ENCODE measurements at regions not wholly inside any gene's neighbourhood (a gene's known extent, or its start where the extent isn't known, plus 50 kb on each side); places are given as distances from the start of the nearest gene placed in this dataset.

DNA sequence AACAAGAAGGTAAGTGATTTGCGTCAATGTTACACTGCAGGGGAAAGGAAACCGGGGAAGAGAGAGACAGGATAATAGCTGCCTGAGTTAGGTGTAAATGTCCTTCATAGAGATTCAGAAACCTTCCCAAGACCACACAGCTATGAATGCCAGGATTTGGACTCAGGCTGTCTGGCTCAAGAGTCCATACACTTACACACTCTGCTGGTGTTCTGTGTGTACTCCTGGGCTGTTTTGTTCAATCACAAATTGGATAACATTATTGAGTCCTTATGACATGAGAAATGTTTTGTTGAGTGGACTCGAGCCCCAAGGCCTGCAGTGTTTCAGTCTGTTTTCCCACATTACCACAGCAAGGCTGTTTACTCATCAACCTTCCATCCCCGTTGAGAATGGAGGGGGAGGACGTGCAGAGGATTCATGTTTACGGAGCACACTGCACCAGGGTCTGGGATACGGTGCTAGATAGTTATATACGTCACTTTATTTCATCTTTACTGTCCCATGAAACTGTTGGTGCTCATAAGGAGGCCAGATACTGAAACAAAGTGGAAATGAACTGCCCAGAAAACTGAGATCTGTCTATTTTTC is 450.8 kb downstream of the HAPSTR1 start:
- Histone ChIP-seq H3K36me3 (ENCODE audit: control insufficient read depth, insufficient read depth, low read length) (no peaks in the 10 kb centered on the region), H3K4me3 (ENCODE audit: low read depth, low read length) (no peak overlapping the region), H3K27ac (ENCODE audit: insufficient read depth, low read length, poor library complexity, severe bottlenecking) (no peak overlapping the region), H3K9me3 (ENCODE audit: control insufficient read depth in 2 of 2, low read length in 2 of 2) (no peaks in the 10 kb centered on the region), H3K27me3 (ENCODE audit: control insufficient read depth, insufficient read depth, low read length) (no peaks in the 10 kb centered on the region), H3K4me1 (ENCODE audit: control insufficient read depth, insufficient read depth, low read length, poor library complexity, severe bottlenecking) (no peaks in the 10 kb centered on the region)
- Mint-ChIP-seq H3K27me3 (no peaks in the 10 kb centered on the region), H3K9me3 (peaks cover 0 to 8% (median 2%) of the 10 kb centered on the region in 7 donors), H3K27ac (no peak overlapping the region), H3K4me3 (no peak overlapping the region), H3K36me3 (no peaks in the 10 kb centered on the region), H3K4me1 (no peaks in the 10 kb centered on the region)
- DNase-seq (no peak), ATAC-seq (ENCODE audit: low read depth in 2 of 2) (no peak)

DNA sequence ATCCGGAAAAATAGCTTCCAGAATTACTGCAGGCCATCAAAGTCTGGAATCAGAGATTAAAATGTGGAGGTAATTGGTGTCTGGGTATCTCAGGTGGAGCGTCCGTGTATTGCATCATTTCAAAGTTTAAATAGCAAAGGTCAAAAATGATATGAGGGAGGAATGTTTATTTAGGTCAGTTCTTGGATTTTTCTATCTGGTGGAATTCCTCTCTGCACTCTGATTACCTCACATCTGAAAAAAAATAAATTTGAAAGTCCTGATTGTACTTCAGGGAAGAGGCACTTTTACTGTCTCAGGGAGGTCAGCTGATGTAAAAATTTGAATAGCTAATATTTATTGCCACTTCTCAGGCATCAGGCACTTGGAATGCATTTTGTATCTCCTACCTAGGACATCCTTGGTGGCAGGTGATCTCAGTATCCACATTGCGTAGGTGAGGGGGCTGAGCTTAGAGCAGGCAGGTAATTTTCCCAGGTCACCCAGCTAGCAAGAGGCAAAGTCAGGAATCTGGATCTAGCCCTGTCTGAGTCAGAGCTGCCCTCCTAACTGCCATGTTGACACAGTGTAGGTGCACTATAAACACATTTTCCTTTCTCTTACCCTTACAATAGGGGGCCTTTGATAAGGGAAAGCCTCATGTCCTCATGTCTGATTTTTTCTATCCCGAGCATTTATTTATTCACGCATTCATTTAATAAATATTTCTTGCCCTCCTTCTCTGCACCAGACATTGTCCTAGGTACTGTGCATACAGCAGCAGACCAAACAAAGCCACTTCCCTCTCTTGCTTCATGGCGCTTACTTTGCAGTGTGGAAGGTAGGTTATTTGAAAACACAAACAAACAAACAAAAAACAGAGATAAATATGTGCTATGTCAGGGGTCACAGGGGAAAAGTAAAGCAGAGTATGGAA is 454.3 kb downstream of the HAPSTR1 start:
- Histone ChIP-seq H3K9me3 (ENCODE audit: control insufficient read depth in 2 of 2, low read length in 2 of 2) (no peaks in the 10 kb centered on the region), H3K27ac (ENCODE audit: insufficient read depth, low read length, poor library complexity, severe bottlenecking) (no peak overlapping the region), H3K4me1 (ENCODE audit: control insufficient read depth, insufficient read depth, low read length, poor library complexity, severe bottlenecking) (no peaks in the 10 kb centered on the region), H3K4me3 (ENCODE audit: low read depth, low read length) (no peak overlapping the region), H3K27me3 (ENCODE audit: control insufficient read depth, insufficient read depth, low read length) (no peaks in the 10 kb centered on the region), H3K36me3 (ENCODE audit: control insufficient read depth, insufficient read depth, low read length) (no peaks in the 10 kb centered on the region)
- H3K27ac Mint-ChIP-seq = no peak overlapping the region
- no peaks in the 10 kb centered on the region for H3K27me3 Mint-ChIP-seq
- DNase-seq (no peak), ATAC-seq (ENCODE audit: low read depth in 2 of 2) (no peak)
- H3K4me1 Mint-ChIP-seq = no peaks in the 10 kb centered on the region
- peaks cover 0 to 8% (median 0%) of the 10 kb centered on the region in 7 donors for H3K9me3 Mint-ChIP-seq
- no peak overlapping the region for H3K4me3 Mint-ChIP-seq
- no peaks in the 10 kb centered on the region for H3K36me3 Mint-ChIP-seq

DNA sequence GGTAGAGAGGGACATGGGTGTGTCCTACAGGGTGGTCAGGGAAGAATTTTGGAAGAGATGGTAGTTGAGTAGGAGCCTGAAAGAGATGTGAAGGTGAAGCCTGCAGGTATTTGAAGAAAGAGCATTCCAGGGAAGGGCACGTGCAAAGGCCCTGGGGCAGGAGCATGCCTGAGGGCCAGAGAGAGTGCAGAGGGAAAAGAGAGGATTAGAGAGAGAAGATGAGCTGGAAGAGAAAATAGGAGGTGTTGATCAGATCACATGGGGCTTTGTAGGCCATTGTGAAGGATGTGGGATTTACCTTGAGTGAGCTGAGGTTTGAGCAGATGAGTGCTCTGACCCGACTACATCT is 455.0 kb downstream of the HAPSTR1 start:
- Mint-ChIP-seq H3K9me3 (peaks cover 0 to 8% (median 0%) of the 10 kb centered on the region in 7 donors), H3K4me1 (no peaks in the 10 kb centered on the region), H3K36me3 (no peaks in the 10 kb centered on the region), H3K27ac (no peak overlapping the region), H3K4me3 (no peak overlapping the region), H3K27me3 (no peaks in the 10 kb centered on the region)
- ATAC-seq (ENCODE audit: low read depth in 2 of 2) = no peak
- no peak for DNase-seq
- no peaks in the 10 kb centered on the region for H3K9me3 ChIP-seq (ENCODE audit: control insufficient read depth in 2 of 2, low read length in 2 of 2)
- no peaks in the 10 kb centered on the region for H3K27me3 ChIP-seq (ENCODE audit: control insufficient read depth, insufficient read depth, low read length)
- no peaks in the 10 kb centered on the region for H3K4me1 ChIP-seq (ENCODE audit: control insufficient read depth, insufficient read depth, low read length, poor library complexity, severe bottlenecking)
- no peak overlapping the region for H3K4me3 ChIP-seq (ENCODE audit: low read depth, low read length)
- no peak overlapping the region for H3K27ac ChIP-seq (ENCODE audit: insufficient read depth, low read length, poor library complexity, severe bottlenecking)
- H3K36me3 ChIP-seq (ENCODE audit: control insufficient read depth, insufficient read depth, low read length) = no peaks in the 10 kb centered on the region

DNA sequence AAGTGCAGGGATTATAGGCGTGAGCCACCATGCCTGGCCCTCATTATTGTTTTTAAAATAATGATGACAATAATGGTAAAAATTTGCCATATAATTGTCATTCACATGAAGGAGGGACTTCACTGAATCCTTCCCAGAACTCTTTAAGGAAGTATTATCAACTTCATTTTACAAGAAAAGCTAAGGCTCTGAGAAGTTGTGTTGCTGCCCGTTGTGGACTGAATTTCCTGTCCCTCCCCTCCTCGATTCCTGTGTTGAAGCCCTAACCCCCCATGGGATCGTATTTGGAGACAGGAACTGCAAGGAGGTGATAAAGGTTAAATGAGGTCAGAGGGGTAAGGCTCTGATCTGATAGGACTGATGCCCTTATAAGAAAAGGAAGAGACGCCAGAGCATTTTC is 458.0 kb downstream of the HAPSTR1 start:
- H3K36me3 Mint-ChIP-seq = no peaks in the 10 kb centered on the region
- H3K27me3 Mint-ChIP-seq = no peaks in the 10 kb centered on the region
- no peaks in the 10 kb centered on the region for H3K9me3 ChIP-seq (ENCODE audit: control insufficient read depth in 2 of 2, low read length in 2 of 2)
- H3K27me3 ChIP-seq (ENCODE audit: control insufficient read depth, insufficient read depth, low read length) = no peaks in the 10 kb centered on the region
- no peak overlapping the region for H3K27ac Mint-ChIP-seq
- no peak overlapping the region for H3K4me3 Mint-ChIP-seq
- peaks cover 0 to 11% (median 2%) of the 10 kb centered on the region in 7 donors for H3K9me3 Mint-ChIP-seq
- H3K27ac ChIP-seq (ENCODE audit: insufficient read depth, low read length, poor library complexity, severe bottlenecking) = no peak overlapping the region
- no peak for DNase-seq
- no peak overlapping the region for H3K4me3 ChIP-seq (ENCODE audit: low read depth, low read length)
- no peaks in the 10 kb centered on the region for H3K4me1 ChIP-seq (ENCODE audit: control insufficient read depth, insufficient read depth, low read length, poor library complexity, severe bottlenecking)
- H3K36me3 ChIP-seq (ENCODE audit: control insufficient read depth, insufficient read depth, low read length) = no peaks in the 10 kb centered on the region
- H3K4me1 Mint-ChIP-seq = no peaks in the 10 kb centered on the region
- no peak for ATAC-seq (ENCODE audit: low read depth in 2 of 2)

DNA sequence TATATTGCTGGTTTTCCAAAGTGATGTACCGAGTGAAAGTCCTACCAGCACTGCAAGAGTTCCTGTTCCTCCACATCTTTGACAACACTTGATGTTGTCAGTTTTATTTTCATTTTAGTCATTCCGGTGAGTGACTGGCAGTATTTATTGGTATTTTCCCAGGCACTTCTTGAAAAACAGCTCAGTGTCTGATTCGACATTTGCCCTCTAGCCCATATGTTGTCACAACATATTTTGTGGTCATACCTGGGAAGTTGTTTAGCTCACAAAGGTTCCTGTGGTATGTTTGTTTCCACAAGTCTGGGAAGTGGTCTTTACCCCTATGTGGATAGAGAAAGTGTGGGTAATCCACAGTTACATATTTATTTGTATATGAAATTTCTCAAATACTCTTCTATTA is 463.6 kb downstream of the HAPSTR1 start:
- H3K27me3 ChIP-seq (ENCODE audit: control insufficient read depth, insufficient read depth, low read length) = no peaks in the 10 kb centered on the region
- ATAC-seq (ENCODE audit: low read depth in 2 of 2) = no peak
- Mint-ChIP-seq H3K36me3 (no peaks in the 10 kb centered on the region), H3K4me1 (no peaks in the 10 kb centered on the region), H3K4me3 (no peak overlapping the region), H3K27me3 (no peaks in the 10 kb centered on the region), H3K27ac (no peak overlapping the region), H3K9me3 (peaks cover 0 to 15% (median 5%) of the 10 kb centered on the region in 7 donors)
- H3K27ac ChIP-seq (ENCODE audit: insufficient read depth, low read length, poor library complexity, severe bottlenecking) = no peak overlapping the region
- no peaks in the 10 kb centered on the region for H3K9me3 ChIP-seq (ENCODE audit: control insufficient read depth in 2 of 2, low read length in 2 of 2)
- H3K4me3 ChIP-seq (ENCODE audit: low read depth, low read length) = no peak overlapping the region
- no peaks in the 10 kb centered on the region for H3K4me1 ChIP-seq (ENCODE audit: control insufficient read depth, insufficient read depth, low read length, poor library complexity, severe bottlenecking)
- H3K36me3 ChIP-seq (ENCODE audit: control insufficient read depth, insufficient read depth, low read length) = no peaks in the 10 kb centered on the region
- no peak for DNase-seq

DNA sequence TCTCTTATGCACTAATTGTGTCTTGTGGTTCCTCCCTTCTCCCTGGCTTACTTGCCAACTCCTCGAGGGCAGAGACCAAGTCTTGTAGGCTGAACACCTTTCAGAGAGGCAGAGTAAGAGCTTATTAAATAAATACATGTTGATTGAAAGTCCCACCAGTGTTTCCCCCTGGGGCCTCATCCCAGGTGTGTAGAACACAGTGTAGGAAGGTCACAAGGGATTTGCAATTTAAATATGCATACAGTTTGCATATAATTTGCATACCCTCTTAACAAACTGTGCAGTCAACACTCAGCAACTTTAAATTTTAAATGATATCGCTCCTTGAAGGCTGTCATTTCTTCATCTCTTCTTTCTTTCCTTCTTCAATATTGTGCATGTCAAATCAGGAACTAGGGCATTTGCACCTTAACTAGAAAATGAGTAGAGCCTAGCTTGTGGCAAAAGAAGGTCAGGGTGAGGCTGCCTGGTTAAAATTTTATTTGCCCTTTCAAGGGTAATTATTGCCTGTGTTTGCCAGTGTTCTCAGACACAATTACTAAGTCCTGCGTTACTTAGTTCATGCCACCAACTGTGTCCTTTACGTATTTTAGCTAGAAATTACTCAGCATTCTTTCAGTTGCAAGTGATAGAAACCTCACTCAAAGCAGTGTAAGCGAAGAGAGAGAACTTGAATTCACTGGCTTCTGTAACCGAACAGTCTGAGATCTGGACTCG is 465.7 kb downstream of the HAPSTR1 start:
- Mint-ChIP-seq H3K36me3 (no peaks in the 10 kb centered on the region), H3K27me3 (no peaks in the 10 kb centered on the region), H3K4me3 (no peak overlapping the region), H3K4me1 (no peaks in the 10 kb centered on the region), H3K9me3 (peaks cover 0 to 15% (median 5%) of the 10 kb centered on the region in 7 donors), H3K27ac (no peak overlapping the region)
- DNase-seq = no peak
- H3K36me3 ChIP-seq (ENCODE audit: control insufficient read depth, insufficient read depth, low read length) = no peaks in the 10 kb centered on the region
- ATAC-seq (ENCODE audit: low read depth in 2 of 2) = no peak
- no peaks in the 10 kb centered on the region for H3K9me3 ChIP-seq (ENCODE audit: control insufficient read depth in 2 of 2, low read length in 2 of 2)
- H3K4me1 ChIP-seq (ENCODE audit: control insufficient read depth, insufficient read depth, low read length, poor library complexity, severe bottlenecking) = no peaks in the 10 kb centered on the region
- no peak overlapping the region for H3K4me3 ChIP-seq (ENCODE audit: low read depth, low read length)
- no peaks in the 10 kb centered on the region for H3K27me3 ChIP-seq (ENCODE audit: control insufficient read depth, insufficient read depth, low read length)
- no peak overlapping the region for H3K27ac ChIP-seq (ENCODE audit: insufficient read depth, low read length, poor library complexity, severe bottlenecking)

DNA sequence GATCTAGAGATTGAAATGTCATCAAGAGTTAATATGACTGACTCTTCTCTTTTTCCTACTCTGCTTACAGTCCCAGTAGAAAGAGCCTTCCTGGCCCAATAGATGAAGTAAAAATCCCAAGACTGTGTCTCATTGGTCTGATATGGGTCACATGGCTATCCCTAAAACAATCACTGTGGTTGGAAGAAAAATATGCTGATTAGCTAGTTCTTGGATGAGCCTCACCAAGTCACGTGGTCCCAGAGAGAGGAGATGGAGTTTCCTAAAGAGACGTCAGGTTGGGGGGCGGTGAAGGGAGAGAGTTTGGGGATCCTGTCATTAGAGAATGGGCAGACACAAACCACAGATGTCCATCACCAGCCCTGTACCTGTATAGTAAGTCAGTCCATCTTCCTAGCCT is 466.3 kb downstream of the HAPSTR1 start:
- no peak overlapping the region for H3K4me3 Mint-ChIP-seq
- H3K4me1 Mint-ChIP-seq = no peaks in the 10 kb centered on the region
- H3K27me3 ChIP-seq (ENCODE audit: control insufficient read depth, insufficient read depth, low read length) = no peaks in the 10 kb centered on the region
- no peaks in the 10 kb centered on the region for H3K27me3 Mint-ChIP-seq
- no peak overlapping the region for H3K27ac ChIP-seq (ENCODE audit: insufficient read depth, low read length, poor library complexity, severe bottlenecking)
- H3K36me3 ChIP-seq (ENCODE audit: control insufficient read depth, insufficient read depth, low read length) = no peaks in the 10 kb centered on the region
- no peak for ATAC-seq (ENCODE audit: low read depth in 2 of 2)
- H3K4me1 ChIP-seq (ENCODE audit: control insufficient read depth, insufficient read depth, low read length, poor library complexity, severe bottlenecking) = no peaks in the 10 kb centered on the region
- H3K36me3 Mint-ChIP-seq = no peaks in the 10 kb centered on the region
- H3K4me3 ChIP-seq (ENCODE audit: low read depth, low read length) = no peak overlapping the region
- no peaks in the 10 kb centered on the region for H3K9me3 ChIP-seq (ENCODE audit: control insufficient read depth in 2 of 2, low read length in 2 of 2)
- peaks cover 0 to 15% (median 5%) of the 10 kb centered on the region in 7 donors for H3K9me3 Mint-ChIP-seq
- no peak overlapping the region for H3K27ac Mint-ChIP-seq
- DNase-seq = no peak
